Naive thymus-derived CD4-positive, alpha-beta T cell (primary cell): ENCODE measurements at regions not wholly inside any gene's neighbourhood (a gene's known extent, or its start where the extent isn't known, plus 50 kb on each side); places are given as distances from the start of the nearest gene placed in this dataset.

Source experiments
- ATAC-seq: fragments of 150-1000 bp; cut with Tn5 transposase; 2 replicates; pipeline ENCODE4 v1.10.0; 2021; ENCODE audit warnings: mild to moderate bottlenecking, moderate library complexity
- CTCF ChIA-PET: fragments of 350-600 bp; sonication (Branson Sonifier 250); formaldehyde crosslinking; loops from one replicate; lab custom pipeline; 2021; ENCODE audit warnings: antibody characterized with exemption; lab: Charles Lee
- POLR2A ChIA-PET: fragments of 350-600 bp; sonication (Branson Sonifier 250); formaldehyde crosslinking; loops from one replicate; lab custom pipeline; 2021; ENCODE audit warnings: antibody characterized with exemption, inconsistent platforms; lab: Charles Lee
- DNase-seq, 9 donors: peaks; one replicate each; pipeline versions ENCODE4 v3.0.0 to v3.0.0-alpha.2; 2020 to 2022; ENCODE audit warnings: mixed read lengths in 1 of 9
- H3K27ac ChIP-seq: one replicate; pipeline ENCODE4 v1.7.0; 2013; ENCODE audit warnings: mild to moderate bottlenecking, low read depth, low read length, moderate library complexity
- H3K27me3 ChIP-seq, 2 donors: one replicate each; pipeline ENCODE4 v1.7.0; 2013; ENCODE audit warnings: low read length in 2 of 2, mild to moderate bottlenecking in 2 of 2, moderate library complexity in 2 of 2; ENCODE audit not compliant: control insufficient read depth in 2 of 2, insufficient read depth in 2 of 2
- H3K36me3 ChIP-seq, 3 experiments: 1 replicate in 2 of 3; 2 replicates in 1 of 3; pipeline ENCODE4 v1.7.0; 2013; ENCODE audit warnings: low read length in 3 of 3, mild to moderate bottlenecking in 3 of 3, moderate library complexity in 1 of 3; ENCODE audit not compliant: insufficient read depth in 3 of 3, control insufficient read depth in 2 of 3
- H3K4me1 ChIP-seq, 2 donors: one replicate each; pipeline ENCODE4 v1.7.0; 2013; ENCODE audit warnings: low read length in 2 of 2, mild to moderate bottlenecking in 2 of 2, moderate library complexity in 1 of 2; ENCODE audit not compliant: control insufficient read depth in 2 of 2, insufficient read depth in 2 of 2
- H3K4me3 ChIP-seq: 2 replicates; pipeline ENCODE4 v1.7.0; 2013; ENCODE audit warnings: mild to moderate bottlenecking, low read length
- H3K9me3 ChIP-seq, 3 experiments: 1 replicate in 2 of 3; 2 replicates in 1 of 3; pipeline ENCODE4 v1.7.0; 2013; ENCODE audit warnings: low read length in 3 of 3; ENCODE audit not compliant: control insufficient read depth in 2 of 3
- H3K27ac Mint-ChIP-seq, 9 donors: one replicate each; pipeline ENCODE4 v1.8.0; 2020 to 2022; ENCODE audit warnings: mixed read lengths in 9 of 9, mild to moderate bottlenecking in 8 of 9, moderate library complexity in 5 of 9, inconsistent platforms in 2 of 9
- H3K27me3 Mint-ChIP-seq, 5 donors: one replicate each; pipeline ENCODE4 v1.8.0; 2021 to 2022; ENCODE audit warnings: mixed read lengths in 5 of 5, mild to moderate bottlenecking in 1 of 5
- H3K36me3 Mint-ChIP-seq, 5 donors: one replicate each; pipeline ENCODE4 v1.8.0; 2020 to 2022; ENCODE audit warnings: mixed read lengths in 5 of 5, mild to moderate bottlenecking in 3 of 5, inconsistent platforms in 1 of 5
- H3K4me1 Mint-ChIP-seq, 7 donors: one replicate each; pipeline ENCODE4 v1.8.0; 2020 to 2022; ENCODE audit warnings: mixed read lengths in 7 of 7, mild to moderate bottlenecking in 3 of 7, inconsistent platforms in 1 of 7
- H3K4me3 Mint-ChIP-seq, 10 donors: one replicate each; pipeline ENCODE4 v1.8.0; 2020 to 2022; ENCODE audit warnings: mild to moderate bottlenecking in 10 of 10, mixed read lengths in 10 of 10, moderate library complexity in 6 of 10, inconsistent platforms in 2 of 10
- H3K9me3 Mint-ChIP-seq, 11 donors: one replicate each; pipeline ENCODE4 v1.8.0; 2020 to 2022; ENCODE audit warnings: mixed read lengths in 11 of 11, mild to moderate bottlenecking in 4 of 11, inconsistent platforms in 1 of 11, moderate library complexity in 1 of 11
- intact Hi-C, 2 donors: fragments of 100-400 bp; cut with micrococcal nuclease; formaldehyde crosslinking; loops; one replicate each; pipeline ENCODE4 v1.15.1; 2023

GRCh38 chr4:66681962-66682361 lies 863.3 kb downstream of the CENPC start:
- Mint-ChIP-seq H3K9me3 (peaks cover 0 to 18% (median 4%) of the 10 kb centered on the region in 11 donors), H3K36me3 (no peaks in the 10 kb centered on the region), H3K27ac (no peak overlapping the region), H3K4me3 (no peak overlapping the region), H3K27me3 (no peaks in the 10 kb centered on the region), H3K4me1 (no peaks in the 10 kb centered on the region)
- Histone ChIP-seq H3K4me1 (no peaks in the 10 kb centered on the region), H3K4me3 (no peak overlapping the region), H3K9me3 (no peaks in the 10 kb centered on the region), H3K27ac (no peak overlapping the region), H3K36me3 (no peaks in the 10 kb centered on the region), H3K27me3 (no peaks in the 10 kb centered on the region)
- ChIA-PET POLR2A (no interaction called here), CTCF (no interaction called here)
- ATAC-seq (no peak), DNase-seq (no peak)
- intact Hi-C loops, result no loop called here

GRCh38 chr4:66667249-66667648 lies 878.1 kb downstream of the CENPC start:
- ChIA-PET CTCF (no interaction called here), POLR2A (no interaction called here)
- Histone ChIP-seq H3K27ac (no peak overlapping the region), H3K4me1 (no peaks in the 10 kb centered on the region), H3K36me3 (no peaks in the 10 kb centered on the region), H3K4me3 (no peak overlapping the region), H3K27me3 (no peaks in the 10 kb centered on the region), H3K9me3 (no peaks in the 10 kb centered on the region)
- no peaks in the 10 kb centered on the region for H3K27me3 Mint-ChIP-seq
- peaks cover 0 to 11% (median 0%) of the 10 kb centered on the region in 11 donors for H3K9me3 Mint-ChIP-seq
- no peaks in the 10 kb centered on the region for H3K4me1 Mint-ChIP-seq
- ATAC-seq (no peak), DNase-seq (no peak)
- H3K4me3 Mint-ChIP-seq, result no peak overlapping the region
- intact Hi-C loops, result no loop called here
- no peak overlapping the region for H3K27ac Mint-ChIP-seq
- no peaks in the 10 kb centered on the region for H3K36me3 Mint-ChIP-seq

GRCh38 chr4:66662620-66663019 lies 882.7 kb downstream of the CENPC start:
- Histone ChIP-seq H3K9me3 (no peaks in the 10 kb centered on the region), H3K27me3 (no peaks in the 10 kb centered on the region), H3K4me3 (no peak overlapping the region), H3K36me3 (no peaks in the 10 kb centered on the region), H3K27ac (no peak overlapping the region), H3K4me1 (no peaks in the 10 kb centered on the region)
- CTCF ChIA-PET, result no interaction called here
- H3K4me3 Mint-ChIP-seq, result no peak overlapping the region
- H3K36me3 Mint-ChIP-seq, result peaks cover 0 to 3% (median 0%) of the 10 kb centered on the region in 5 donors
- H3K9me3 Mint-ChIP-seq, result peaks cover 0 to 6% (median 0%) of the 10 kb centered on the region in 11 donors
- POLR2A ChIA-PET, result no interaction called here
- intact Hi-C loops, result no loop called here
- no peak for ATAC-seq
- no peak overlapping the region for H3K27ac Mint-ChIP-seq
- no peak for DNase-seq
- no peaks in the 10 kb centered on the region for H3K27me3 Mint-ChIP-seq
- H3K4me1 Mint-ChIP-seq, result no peaks in the 10 kb centered on the region

- peaks cover 0 to 4% (median 0%) of the 10 kb centered on the region in 11 donors for H3K9me3 Mint-ChIP-seq
- Histone ChIP-seq H3K36me3 (no peaks in the 10 kb centered on the region), H3K27ac (no peak overlapping the region), H3K4me3 (no peak overlapping the region), H3K9me3 (no peaks in the 10 kb centered on the region), H3K4me1 (no peaks in the 10 kb centered on the region), H3K27me3 (no peaks in the 10 kb centered on the region)
- ChIA-PET CTCF (no interaction called here), POLR2A (interaction anchor here (0.7 kb wide), 1 partner anchor 315 kb away, joined by 3 read pairs; no protein-coding TSS in a partner anchor)
- peaks cover 0 to 3% (median 0%) of the 10 kb centered on the region in 5 donors for H3K36me3 Mint-ChIP-seq
- intact Hi-C loops, result no loop called here
- H3K4me3 Mint-ChIP-seq, result no peak overlapping the region
- DNase-seq (no peak), ATAC-seq (no peak)
- no peaks in the 10 kb centered on the region for H3K27me3 Mint-ChIP-seq
- H3K4me1 Mint-ChIP-seq, result no peaks in the 10 kb centered on the region
- no peak overlapping the region for H3K27ac Mint-ChIP-seq
Observed at GRCh38 chr4:66658809-66659208, 886.5 kb downstream of the CENPC start.

GRCh38 chr4:66655505-66655904 lies 889.8 kb downstream of the CENPC start:
- ATAC-seq (no peak), DNase-seq (no peak)
- Histone ChIP-seq H3K27ac (no peak overlapping the region), H3K9me3 (no peaks in the 10 kb centered on the region), H3K4me3 (no peak overlapping the region), H3K27me3 (no peaks in the 10 kb centered on the region), H3K4me1 (no peaks in the 10 kb centered on the region), H3K36me3 (no peaks in the 10 kb centered on the region)
- H3K9me3 Mint-ChIP-seq, result peaks cover 0 to 5% (median 0%) of the 10 kb centered on the region in 11 donors
- ChIA-PET CTCF (no interaction called here), POLR2A (no interaction called here)
- no peaks in the 10 kb centered on the region for H3K27me3 Mint-ChIP-seq
- H3K36me3 Mint-ChIP-seq, result peaks cover 0 to 3% (median 0%) of the 10 kb centered on the region in 5 donors
- intact Hi-C loops, result no loop called here
- no peak overlapping the region for H3K4me3 Mint-ChIP-seq
- H3K27ac Mint-ChIP-seq, result no peak overlapping the region
- no peaks in the 10 kb centered on the region for H3K4me1 Mint-ChIP-seq

GRCh38 chr4:66653937-66654336 lies 891.4 kb downstream of the CENPC start:
- H3K9me3 ChIP-seq, result no peaks in the 10 kb centered on the region
- Mint-ChIP-seq H3K27ac (no peak overlapping the region), H3K36me3 (no peaks in the 10 kb centered on the region), H3K4me3 (no peak overlapping the region), H3K4me1 (no peaks in the 10 kb centered on the region), H3K9me3 (peaks cover 0 to 5% (median 0%) of the 10 kb centered on the region in 11 donors), H3K27me3 (no peaks in the 10 kb centered on the region)
- DNase-seq (no peak), ATAC-seq (no peak)
- H3K27ac ChIP-seq, result no peak overlapping the region
- no peaks in the 10 kb centered on the region for H3K36me3 ChIP-seq
- intact Hi-C loops, result no loop called here
- H3K4me1 ChIP-seq, result no peaks in the 10 kb centered on the region
- H3K4me3 ChIP-seq, result no peak overlapping the region
- ChIA-PET CTCF (no interaction called here), POLR2A (interaction anchor here (0.5 kb wide), 1 partner anchor 13 kb away, joined by 3 read pairs; no protein-coding TSS in a partner anchor)
- no peaks in the 10 kb centered on the region for H3K27me3 ChIP-seq

GRCh38 chr4:66649236-66649635 lies 896.1 kb downstream of the CENPC start:
- no peaks in the 10 kb centered on the region for H3K4me1 Mint-ChIP-seq
- CTCF ChIA-PET, result no interaction called here
- no peak for DNase-seq

More at GRCh38 chr4:66649236-66649635, 896.1 kb downstream of the CENPC start:
- Mint-ChIP-seq H3K27me3 (no peaks in the 10 kb centered on the region), H3K9me3 (peaks cover 0 to 5% (median 0%) of the 10 kb centered on the region in 11 donors), H3K36me3 (no peaks in the 10 kb centered on the region), H3K4me3 (no peak overlapping the region), H3K27ac (no peak overlapping the region)
- no peak overlapping the region for H3K27ac ChIP-seq
- intact Hi-C loops, result loop anchor here in 1 of 2 donors (10.0 kb wide), 1 partner anchor 56 kb away; no protein-coding TSS in a partner anchor
- H3K27me3 ChIP-seq, result no peaks in the 10 kb centered on the region
- H3K36me3 ChIP-seq, result no peaks in the 10 kb centered on the region
- H3K4me1 ChIP-seq, result no peaks in the 10 kb centered on the region
- POLR2A ChIA-PET, result no interaction called here
- no peak for ATAC-seq
- H3K9me3 ChIP-seq, result no peaks in the 10 kb centered on the region
- H3K4me3 ChIP-seq, result no peak overlapping the region
